A673 (cell line): ENCODE measurements at regions not wholly inside any gene's neighbourhood (a gene's known extent, or its start where the extent isn't known, plus 50 kb on each side); places are given as distances from the start of the nearest gene placed in this dataset.

ENCODE experiments used
- EZH2 ChIP-seq: fragments of 200-600 bp; sonication (generic); IDR thresholded peaks from 2 replicates; pipeline ENCODE4 v1.6.1; 2017; ENCODE audit warnings: borderline replicate concordance, low read depth, mild to moderate bottlenecking, mixed read lengths, antibody characterized with exemption, low read length; ENCODE audit not compliant: poor library complexity, severe bottlenecking
- TF ChIP-seq, protein P1 (sequence below): fragments of 300-800, 200-600 bp; sonication (generic); conservative IDR thresholded peaks from 2 replicates; pipeline ENCODE4 v1.5.1; 2017; ENCODE audit warnings: low read depth, mild to moderate bottlenecking, antibody characterized with exemption, low read length, moderate library complexity, mixed read lengths

GRCh38 chr3:107028626-107029025 lies 348.6 kb upstream of the CCDC54 start:
- TF ChIP-seq, protein P1, sequence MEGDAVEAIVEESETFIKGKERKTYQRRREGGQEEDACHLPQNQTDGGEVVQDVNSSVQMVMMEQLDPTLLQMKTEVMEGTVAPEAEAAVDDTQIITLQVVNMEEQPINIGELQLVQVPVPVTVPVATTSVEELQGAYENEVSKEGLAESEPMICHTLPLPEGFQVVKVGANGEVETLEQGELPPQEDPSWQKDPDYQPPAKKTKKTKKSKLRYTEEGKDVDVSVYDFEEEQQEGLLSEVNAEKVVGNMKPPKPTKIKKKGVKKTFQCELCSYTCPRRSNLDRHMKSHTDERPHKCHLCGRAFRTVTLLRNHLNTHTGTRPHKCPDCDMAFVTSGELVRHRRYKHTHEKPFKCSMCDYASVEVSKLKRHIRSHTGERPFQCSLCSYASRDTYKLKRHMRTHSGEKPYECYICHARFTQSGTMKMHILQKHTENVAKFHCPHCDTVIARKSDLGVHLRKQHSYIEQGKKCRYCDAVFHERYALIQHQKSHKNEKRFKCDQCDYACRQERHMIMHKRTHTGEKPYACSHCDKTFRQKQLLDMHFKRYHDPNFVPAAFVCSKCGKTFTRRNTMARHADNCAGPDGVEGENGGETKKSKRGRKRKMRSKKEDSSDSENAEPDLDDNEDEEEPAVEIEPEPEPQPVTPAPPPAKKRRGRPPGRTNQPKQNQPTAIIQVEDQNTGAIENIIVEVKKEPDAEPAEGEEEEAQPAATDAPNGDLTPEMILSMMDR: no peak
- TF ChIP-seq EZH2: no peak
